GM23338 (cell line): ENCODE measurements at regions not wholly inside any gene's neighbourhood (a gene's known extent, or its start where the extent isn't known, plus 50 kb on each side); places are given as distances from the start of the nearest gene placed in this dataset.
A peak's percentile ranks its signal among the peaks of the same experiment; 100 is the strongest.

Source experiments
- ATAC-seq: fragments of 200-7000 bp; cut with Tn5 transposase; 3 replicates; pipeline ENCODE4 v1.9.1; 2020
- DNase-seq: peaks from one replicate; pipeline ENCODE4 v3.0.0-alpha.2; 2015; ENCODE audit warnings: low spot score
- H2AFZ ChIP-seq: fragments of 200-600 bp; sonication (generic); 2 replicates; pipeline ENCODE4 v1.8.0; 2016; ENCODE audit warnings: antibody characterized with exemption, mild to moderate bottlenecking, moderate library complexity
- H3F3A ChIP-seq: fragments of 200-600 bp; sonication (generic); replicated peaks from 2 replicates; pipeline ENCODE4 v1.8.0; 2017; ENCODE audit warnings: antibody characterized with exemption, mixed run types, low read depth
- H3K27ac ChIP-seq: fragments of 200-600 bp; sonication (generic); 2 replicates; pipeline ENCODE4 v1.6.1; 2016; ENCODE audit warnings: low read depth
- H3K27me3 ChIP-seq: fragments of 200-600 bp; sonication (generic); 2 replicates; pipeline ENCODE4 v1.8.0; 2016; ENCODE audit warnings: mild to moderate bottlenecking, mixed run types, moderate library complexity; ENCODE audit not compliant: insufficient read depth
- H3K36me3 ChIP-seq: fragments of 200-600 bp; sonication (generic); 2 replicates; pipeline ENCODE4 v1.8.0; 2016; ENCODE audit warnings: mild to moderate bottlenecking; ENCODE audit not compliant: insufficient read depth
- H3K4me1 ChIP-seq: fragments of 200-600 bp; sonication (generic); 2 replicates; pipeline ENCODE4 v1.8.0; 2016; ENCODE audit warnings: mild to moderate bottlenecking, moderate library complexity; ENCODE audit not compliant: insufficient read depth
- H3K4me2 ChIP-seq: fragments of 200-600 bp; sonication (generic); 2 replicates; pipeline ENCODE4 v1.7.1; 2017; ENCODE audit warnings: mixed run types
- H3K4me3 ChIP-seq: fragments of 200-600 bp; sonication (generic); 2 replicates; pipeline ENCODE4 v1.6.1; 2016; ENCODE audit warnings: mixed run types
- H3K79me2 ChIP-seq: fragments of 200-600 bp; sonication (generic); replicated peaks from 2 replicates; pipeline ENCODE4 v1.8.0; 2017; ENCODE audit warnings: mild to moderate bottlenecking; ENCODE audit not compliant: insufficient read depth
- H3K9me2 ChIP-seq: fragments of 200-600 bp; sonication (generic); 2 replicates; pipeline ENCODE4 v1.8.0; 2017; ENCODE audit not compliant: insufficient read depth
- H4K20me1 ChIP-seq: fragments of 200-600 bp; sonication (generic); replicated peaks from 2 replicates; pipeline ENCODE4 v1.8.0; 2017; ENCODE audit warnings: mild to moderate bottlenecking; ENCODE audit not compliant: insufficient read depth
- H3K27ac Mint-ChIP-seq: 2 replicates; pipeline ENCODE4 v1.8.0; 2020; ENCODE audit warnings: inconsistent platforms, mild to moderate bottlenecking, moderate library complexity, mixed read lengths
- H3K27me3 Mint-ChIP-seq: 3 replicates; pipeline ENCODE4 v1.8.0; 2022; ENCODE audit warnings: low read depth, mild to moderate bottlenecking, moderate library complexity, mixed read lengths, inconsistent platforms; ENCODE audit not compliant: insufficient read depth, poor library complexity
- H3K36me3 Mint-ChIP-seq: 3 replicates; pipeline ENCODE4 v1.8.0; 2021; ENCODE audit warnings: low read depth, mild to moderate bottlenecking, inconsistent platforms, moderate library complexity, mixed read lengths
- H3K4me1 Mint-ChIP-seq: 3 replicates; pipeline ENCODE4 v1.8.0; 2020; ENCODE audit warnings: mild to moderate bottlenecking, inconsistent platforms, mixed read lengths
- H3K4me3 Mint-ChIP-seq: 3 replicates; pipeline ENCODE4 v1.8.0; 2021; ENCODE audit warnings: moderate library complexity, mild to moderate bottlenecking, inconsistent platforms, mixed read lengths
- H3K9me3 Mint-ChIP-seq: 3 replicates; pipeline ENCODE4 v1.8.0; 2020; ENCODE audit warnings: moderate library complexity, mild to moderate bottlenecking, inconsistent platforms, mixed read lengths
- CREB1 ChIP-seq: fragments of 250-450 bp; sonication (Bioruptor Pico); IDR thresholded peaks from 2 replicates; pipeline ENCODE4 v1.5.0; 2020; ENCODE audit warnings: low read depth, mild to moderate bottlenecking, moderate library complexity
- EZH2 ChIP-seq: fragments of 200-600 bp; sonication (generic); IDR thresholded peaks from one replicate; pipeline ENCODE4 v1.8.0; 2017; ENCODE audit warnings: antibody characterized with exemption, mild to moderate bottlenecking, low read depth; ENCODE audit not compliant: unreplicated experiment
- POLR2AphosphoS5 ChIP-seq: IDR thresholded peaks from 2 replicates; pipeline ENCODE4 v1.6.1; 2016; ENCODE audit warnings: antibody characterized with exemption, low read depth
- STAT1 ChIP-seq: IDR thresholded peaks from one replicate; pipeline ENCODE4 v1.6.1; 2016; ENCODE audit warnings: antibody characterized with exemption; ENCODE audit not compliant: unreplicated experiment
- ZNF331 ChIP-seq: fragments of 250-450 bp; sonication (Bioruptor Pico); IDR thresholded peaks from 2 replicates; pipeline ENCODE4 v1.5.0; 2020; ENCODE audit warnings: low read depth, mild to moderate bottlenecking, moderate library complexity
- TF ChIP-seq, protein P1 (sequence below): fragments of 250-450 bp; sonication (Bioruptor Pico); IDR thresholded peaks from 2 replicates; pipeline ENCODE4 v1.5.0; 2020; ENCODE audit warnings: mild to moderate bottlenecking, moderate library complexity

- TF ChIP-seq EZH2 (no peak), STAT1 (no peak), POLR2AphosphoS5 (no peak), CREB1 (peak; percentile 47; the same call in 1 of the 2 replicates)
- TF ChIP-seq, protein P1, sequence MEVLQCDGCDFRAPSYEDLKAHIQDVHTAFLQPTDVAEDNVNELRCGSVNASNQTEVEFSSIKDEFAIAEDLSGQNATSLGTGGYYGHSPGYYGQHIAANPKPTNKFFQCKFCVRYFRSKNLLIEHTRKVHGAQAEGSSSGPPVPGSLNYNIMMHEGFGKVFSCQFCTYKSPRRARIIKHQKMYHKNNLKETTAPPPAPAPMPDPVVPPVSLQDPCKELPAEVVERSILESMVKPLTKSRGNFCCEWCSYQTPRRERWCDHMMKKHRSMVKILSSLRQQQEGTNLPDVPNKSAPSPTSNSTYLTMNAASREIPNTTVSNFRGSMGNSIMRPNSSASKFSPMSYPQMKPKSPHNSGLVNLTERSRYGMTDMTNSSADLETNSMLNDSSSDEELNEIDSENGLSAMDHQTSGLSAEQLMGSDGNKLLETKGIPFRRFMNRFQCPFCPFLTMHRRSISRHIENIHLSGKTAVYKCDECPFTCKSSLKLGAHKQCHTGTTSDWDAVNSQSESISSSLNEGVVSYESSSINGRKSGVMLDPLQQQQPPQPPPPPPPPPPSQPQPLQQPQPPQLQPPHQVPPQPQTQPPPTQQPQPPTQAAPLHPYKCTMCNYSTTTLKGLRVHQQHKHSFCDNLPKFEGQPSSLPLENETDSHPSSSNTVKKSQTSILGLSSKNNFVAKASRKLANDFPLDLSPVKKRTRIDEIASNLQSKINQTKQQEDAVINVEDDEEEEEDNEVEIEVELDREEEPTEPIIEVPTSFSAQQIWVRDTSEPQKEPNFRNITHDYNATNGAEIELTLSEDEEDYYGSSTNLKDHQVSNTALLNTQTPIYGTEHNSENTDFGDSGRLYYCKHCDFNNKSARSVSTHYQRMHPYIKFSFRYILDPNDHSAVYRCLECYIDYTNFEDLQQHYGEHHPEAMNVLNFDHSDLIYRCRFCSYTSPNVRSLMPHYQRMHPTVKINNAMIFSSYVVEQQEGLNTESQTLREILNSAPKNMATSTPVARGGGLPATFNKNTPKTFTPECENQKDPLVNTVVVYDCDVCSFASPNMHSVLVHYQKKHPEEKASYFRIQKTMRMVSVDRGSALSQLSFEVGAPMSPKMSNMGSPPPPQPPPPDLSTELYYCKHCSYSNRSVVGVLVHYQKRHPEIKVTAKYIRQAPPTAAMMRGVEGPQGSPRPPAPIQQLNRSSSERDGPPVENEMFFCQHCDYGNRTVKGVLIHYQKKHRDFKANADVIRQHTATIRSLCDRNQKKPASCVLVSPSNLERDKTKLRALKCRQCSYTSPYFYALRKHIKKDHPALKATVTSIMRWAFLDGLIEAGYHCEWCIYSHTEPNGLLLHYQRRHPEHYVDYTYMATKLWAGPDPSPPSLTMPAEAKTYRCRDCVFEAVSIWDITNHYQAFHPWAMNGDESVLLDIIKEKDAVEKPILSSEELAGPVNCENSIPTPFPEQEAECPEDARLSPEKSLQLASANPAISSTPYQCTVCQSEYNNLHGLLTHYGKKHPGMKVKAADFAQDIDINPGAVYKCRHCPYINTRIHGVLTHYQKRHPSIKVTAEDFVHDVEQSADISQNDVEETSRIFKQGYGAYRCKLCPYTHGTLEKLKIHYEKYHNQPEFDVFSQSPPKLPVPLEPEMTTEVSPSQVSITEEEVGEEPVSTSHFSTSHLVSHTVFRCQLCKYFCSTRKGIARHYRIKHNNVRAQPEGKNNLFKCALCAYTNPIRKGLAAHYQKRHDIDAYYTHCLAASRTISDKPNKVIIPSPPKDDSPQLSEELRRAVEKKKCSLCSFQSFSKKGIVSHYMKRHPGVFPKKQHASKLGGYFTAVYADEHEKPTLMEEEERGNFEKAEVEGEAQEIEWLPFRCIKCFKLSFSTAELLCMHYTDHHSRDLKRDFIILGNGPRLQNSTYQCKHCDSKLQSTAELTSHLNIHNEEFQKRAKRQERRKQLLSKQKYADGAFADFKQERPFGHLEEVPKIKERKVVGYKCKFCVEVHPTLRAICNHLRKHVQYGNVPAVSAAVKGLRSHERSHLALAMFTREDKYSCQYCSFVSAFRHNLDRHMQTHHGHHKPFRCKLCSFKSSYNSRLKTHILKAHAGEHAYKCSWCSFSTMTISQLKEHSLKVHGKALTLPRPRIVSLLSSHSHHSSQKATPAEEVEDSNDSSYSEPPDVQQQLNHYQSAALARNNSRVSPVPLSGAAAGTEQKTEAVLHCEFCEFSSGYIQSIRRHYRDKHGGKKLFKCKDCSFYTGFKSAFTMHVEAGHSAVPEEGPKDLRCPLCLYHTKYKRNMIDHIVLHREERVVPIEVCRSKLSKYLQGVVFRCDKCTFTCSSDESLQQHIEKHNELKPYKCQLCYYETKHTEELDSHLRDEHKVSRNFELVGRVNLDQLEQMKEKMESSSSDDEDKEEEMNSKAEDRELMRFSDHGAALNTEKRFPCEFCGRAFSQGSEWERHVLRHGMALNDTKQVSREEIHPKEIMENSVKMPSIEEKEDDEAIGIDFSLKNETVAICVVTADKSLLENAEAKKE (CRISPR knock-in tag), result peak; percentile 22; the same call in 1 of the 2 replicates
Measured at GRCh38 chr9:19967888-19968459, 179.1 kb upstream of the SLC24A2 start (continued).

DNA sequence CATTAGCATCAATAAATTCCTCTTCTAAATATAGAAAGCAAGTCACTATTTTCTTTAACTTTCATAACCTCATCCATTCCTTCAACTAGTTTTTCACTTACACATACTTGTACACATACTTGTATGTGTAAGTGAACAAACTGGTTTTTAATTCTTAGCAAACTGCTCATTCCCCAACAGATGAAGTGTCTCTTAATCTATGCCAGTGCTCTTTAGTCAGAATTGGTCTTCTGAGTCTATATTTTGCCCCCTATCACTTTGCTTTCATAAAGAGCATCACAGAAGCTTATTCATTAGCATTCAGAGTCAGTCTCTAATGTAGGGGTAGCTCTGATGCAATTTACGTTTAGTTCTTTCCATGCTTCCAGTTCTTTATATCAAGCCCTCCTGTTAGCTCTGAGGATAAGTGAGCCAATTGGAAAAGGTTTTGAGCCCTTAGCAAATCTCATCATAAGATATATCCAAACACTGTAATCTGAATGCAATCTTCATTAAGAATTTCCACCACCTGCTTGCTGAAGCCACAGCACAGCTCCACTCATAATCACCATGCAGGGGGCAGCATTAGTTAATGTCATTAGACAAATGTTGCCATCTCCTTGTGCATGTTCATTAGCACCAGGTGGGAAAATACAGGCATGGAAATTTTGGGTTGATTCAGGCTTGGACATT lies 178.5 kb upstream of the SLC24A2 start:
- Mint-ChIP-seq H3K4me3 (no peak overlapping the region), H3K36me3 (no peaks in the 10 kb centered on the region; the same call in 2 of the 3 replicates), H3K4me1 (peaks cover 38% of the 10 kb centered on the region), H3K27me3 (peaks cover 5% of the 10 kb centered on the region), H3K27ac (no peak overlapping the region), H3K9me3 (no peaks in the 10 kb centered on the region)
- H3F3A ChIP-seq, result no peaks in the 10 kb centered on the region
- H2AFZ ChIP-seq, result no peak overlapping the region
- H4K20me1 ChIP-seq, result no peaks in the 10 kb centered on the region
- ATAC-seq (peak; percentile 49), DNase-seq (peak; percentile 21)
- H3K27me3 ChIP-seq, result no peaks in the 10 kb centered on the region
- no peak overlapping the region for H3K4me3 ChIP-seq
- peaks cover 27% of the 10 kb centered on the region for H3K4me1 ChIP-seq
- no peak overlapping the region; the same call in 1 of the 2 replicates for H3K27ac ChIP-seq
- peak overlapping the region; percentile 9; the same call in 1 of the 2 replicates for H3K4me2 ChIP-seq
- H3K36me3 ChIP-seq, result no peaks in the 10 kb centered on the region
- no peaks in the 10 kb centered on the region for H3K79me2 ChIP-seq
- H3K9me2 ChIP-seq, result no peaks in the 10 kb centered on the region
- TF ChIP-seq, protein P1 (CRISPR knock-in tag), result no peak
- TF ChIP-seq ZNF331 (CRISPR knock-in tag) (no peak), STAT1 (no peak)
